Smooth muscle cell (in vitro differentiated cells): ENCODE measurements at regions not wholly inside any gene's neighbourhood (a gene's known extent, or its start where the extent isn't known, plus 50 kb on each side); places are given as distances from the start of the nearest gene placed in this dataset. TPM values are rescaled to one million over a fixed set of nuclear protein-coding genes. Genes with fewer than 3 reads are reported as not detected.

Experiments
- DNase-seq: peaks from one replicate; lab custom pipeline; 2025; ENCODE audit not compliant: unreplicated experiment; lab: John Stamatoyannopoulos, UW
- H2AFZ ChIP-seq: fragments of 200-600 bp; sonication (generic); 2 replicates; pipeline ENCODE4 v1.6.0; 2016; ENCODE audit warnings: antibody characterized with exemption, low read depth, mild to moderate bottlenecking
- H3F3A ChIP-seq: fragments of 200-600 bp; sonication (generic); 2 replicates; pipeline ENCODE4 v1.6.0; 2017; ENCODE audit warnings: antibody characterized with exemption, low read depth
- H3K27ac ChIP-seq: fragments of 200-600 bp; sonication (generic); 2 replicates; pipeline ENCODE4 v1.5.1; 2016; ENCODE audit warnings: low read depth, mild to moderate bottlenecking
- H3K27me3 ChIP-seq: fragments of 200-600 bp; sonication (generic); 2 replicates; pipeline ENCODE4 v1.6.1; 2016; ENCODE audit warnings: low read depth, mild to moderate bottlenecking
- H3K36me3 ChIP-seq: fragments of 200-600 bp; sonication (generic); 2 replicates; pipeline ENCODE4 v1.5.1; 2016; ENCODE audit warnings: low read depth
- H3K4me1 ChIP-seq: fragments of 200-600 bp; sonication (generic); 2 replicates; pipeline ENCODE4 v1.5.1; 2016; ENCODE audit warnings: low read depth
- H3K4me2 ChIP-seq: fragments of 200-600 bp; sonication (generic); 2 replicates; pipeline ENCODE4 v1.6.0; 2016; ENCODE audit warnings: mild to moderate bottlenecking
- H3K4me3 ChIP-seq: fragments of 200-600 bp; sonication (generic); 2 replicates; pipeline ENCODE4 v1.5.1; 2016; ENCODE audit warnings: mild to moderate bottlenecking
- H3K79me2 ChIP-seq: fragments of 200-600 bp; sonication (generic); 2 replicates; pipeline ENCODE4 v1.6.0; 2016; ENCODE audit warnings: low read depth, mild to moderate bottlenecking
- H3K9ac ChIP-seq: fragments of 200-600 bp; sonication (generic); 2 replicates; pipeline ENCODE4 v1.6.0; 2016; ENCODE audit warnings: low read depth
- H3K9me3 ChIP-seq: fragments of 200-600 bp; sonication (generic); replicated peaks from 2 replicates; pipeline ENCODE4 v1.5.1; 2016; ENCODE audit warnings: low read depth
- H4K20me1 ChIP-seq: fragments of 200-600 bp; sonication (generic); 2 replicates; pipeline ENCODE4 v1.6.0; 2016; ENCODE audit warnings: low read depth
- CTCF ChIP-seq: fragments of 200-600 bp; sonication (generic); IDR thresholded peaks from 2 replicates; pipeline ENCODE4 v1.5.1; 2017; ENCODE audit warnings: borderline replicate concordance, mild to moderate bottlenecking, antibody characterized with exemption; ENCODE audit not compliant: insufficient read depth, poor library complexity, severe bottlenecking
- WGBS: methylation state at CpG from one replicate; pipeline ENCODE4 v1.1.7; 2016; ENCODE audit warnings: low lambda C conversion rate; 5-methylcytosine and 5-hydroxymethylcytosine counted together
- small RNA-seq: library from RNA; depleted of rRNA; stranded (forward); fragments of <200 nt; gene quantifications from one replicate; pipeline ENCODE3, GENCODE V24; 2014

GRCh38 chrX:112910418-112910817 lies 69.8 kb upstream of the AMOT start:
- H3K27me3 ChIP-seq, result no peaks in the 10 kb centered on the region
- H3K36me3 ChIP-seq, result no peaks in the 10 kb centered on the region
- TF ChIP-seq CTCF, result no peak
- no peak overlapping the region for H3K9ac ChIP-seq
- DNase-seq, result no peak
- no peaks in the 10 kb centered on the region for H4K20me1 ChIP-seq
- no peak overlapping the region for H3K27ac ChIP-seq
- no peak overlapping the region for H2AFZ ChIP-seq
- no peaks in the 10 kb centered on the region for H3K4me1 ChIP-seq
- no peaks in the 10 kb centered on the region for H3F3A ChIP-seq
- no peaks in the 10 kb centered on the region for H3K79me2 ChIP-seq
- no peaks in the 10 kb centered on the region for H3K9me3 ChIP-seq
- H3K4me3 ChIP-seq, result no peak overlapping the region
- no peak overlapping the region for H3K4me2 ChIP-seq

DNA sequence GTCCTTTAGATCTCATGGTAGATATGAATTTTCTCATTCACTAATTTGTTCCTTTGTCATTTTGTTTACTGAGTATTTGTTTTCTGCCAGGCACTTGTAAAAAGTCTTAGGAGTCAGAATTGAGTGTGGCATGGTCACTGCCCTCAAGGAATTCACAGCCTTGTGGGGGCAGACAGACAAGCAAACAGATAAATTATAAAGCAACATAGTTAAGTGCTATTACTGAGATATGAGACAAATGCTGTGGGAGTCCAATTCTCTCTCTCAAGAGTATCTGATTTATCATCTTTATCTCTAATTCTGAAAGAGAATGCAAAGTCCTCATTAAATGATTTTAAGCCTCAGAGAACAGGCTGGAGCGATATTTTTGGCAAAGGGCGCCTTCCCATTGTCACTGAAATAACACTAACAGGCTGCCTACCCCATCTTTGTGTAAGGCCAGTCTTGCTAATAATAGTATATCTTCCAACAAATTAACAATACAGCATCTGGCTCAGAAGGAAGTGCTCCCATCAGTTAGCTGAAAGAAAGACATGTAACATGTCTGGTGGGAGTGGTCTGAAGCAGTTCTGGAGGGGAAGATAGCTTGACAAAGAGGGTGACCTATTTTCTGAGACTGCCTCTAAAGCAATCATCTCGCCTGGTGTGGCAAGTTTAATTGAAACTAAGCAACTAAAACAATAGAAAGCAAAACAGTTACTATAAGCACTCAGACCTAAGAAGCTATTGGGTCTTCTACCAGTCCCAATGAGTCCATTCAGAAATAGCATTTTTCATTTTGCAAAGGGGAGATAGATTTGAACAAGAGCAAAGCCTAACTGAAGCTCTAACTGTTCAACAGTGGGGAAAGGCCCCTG lies 61.5 kb upstream of the AMOT start:
- no peaks in the 10 kb centered on the region for H3K4me1 ChIP-seq
- DNase-seq, result no peak
- no peaks in the 10 kb centered on the region for H3K79me2 ChIP-seq
- no peaks in the 10 kb centered on the region for H3K9me3 ChIP-seq
- WGBS, result 77% methylated on average over 3 of the region's 3 CpGs
- H3K36me3 ChIP-seq, result no peaks in the 10 kb centered on the region
- TF ChIP-seq CTCF, result no peak
- H2AFZ ChIP-seq, result no peak overlapping the region
- H3F3A ChIP-seq, result no peaks in the 10 kb centered on the region
- H3K27ac ChIP-seq, result no peak overlapping the region
- no peaks in the 10 kb centered on the region for H3K27me3 ChIP-seq
- H3K9ac ChIP-seq, result no peak overlapping the region
- H3K4me2 ChIP-seq, result no peak overlapping the region
- H3K4me3 ChIP-seq, result no peak overlapping the region
- no peaks in the 10 kb centered on the region for H4K20me1 ChIP-seq

- WGBS, result 100% methylated on average over 1 of the region's 1 CpG
- Histone ChIP-seq H3K36me3 (no peaks in the 10 kb centered on the region), H3K4me1 (no peaks in the 10 kb centered on the region), H4K20me1 (no peaks in the 10 kb centered on the region), H3K9me3 (no peaks in the 10 kb centered on the region), H3K27ac (no peak overlapping the region), H3F3A (no peaks in the 10 kb centered on the region), H3K9ac (no peak overlapping the region), H3K4me2 (no peak overlapping the region), H3K27me3 (no peaks in the 10 kb centered on the region), H2AFZ (no peak overlapping the region), H3K79me2 (no peaks in the 10 kb centered on the region), H3K4me3 (no peak overlapping the region)
- no peak for DNase-seq
- no peak for TF ChIP-seq CTCF
Measured at GRCh38 chrX:112896051-112896450, 55.4 kb upstream of the AMOT start.

Small RNA genes lying in the stretch of these regions (small RNA-seq; reads per million reads assigned to genes)
- gene AL031183.1, result not detected
- not detected for gene RF00012
- not detected for gene RF00088
- not detected for gene RN7SL93P
- gene RNU1-57P, result not detected
- gene RNU6-1015P, result not detected
